Ishikawa (cell line): ENCODE measurements at regions not wholly inside any gene's neighbourhood (a gene's known extent, or its start where the extent isn't known, plus 50 kb on each side); places are given as distances from the start of the nearest gene placed in this dataset.
A peak's percentile ranks its signal among the peaks of the same experiment; 100 is the strongest.

ENCODE experiments used
- CEBPB ChIP-seq: IDR thresholded peaks from 2 replicates; pipeline ENCODE4 v1.6.1; 2012
- CREB1 ChIP-seq: IDR thresholded peaks from 2 replicates; pipeline ENCODE4 v1.6.1; 2012; ENCODE audit warnings: low read depth
- EGR1 ChIP-seq: IDR thresholded peaks from 2 replicates; pipeline ENCODE4 v1.6.1; 2012
- EP300 ChIP-seq: IDR thresholded peaks from 2 replicates; pipeline ENCODE4 v1.6.1; 2012; ENCODE audit warnings: borderline replicate concordance
- FOXM1 ChIP-seq: IDR thresholded peaks from 2 replicates; pipeline ENCODE4 v1.6.1; 2012; ENCODE audit warnings: low read depth, borderline replicate concordance
- MAX ChIP-seq: IDR thresholded peaks from 2 replicates; pipeline ENCODE4 v1.6.1; 2012
- NFIC ChIP-seq: IDR thresholded peaks from 2 replicates; pipeline ENCODE4 v1.6.1; 2012
- RAD21 ChIP-seq: IDR thresholded peaks from 2 replicates; pipeline ENCODE4 v1.6.1; 2012; ENCODE audit warnings: low read depth
- TAF1 ChIP-seq: IDR thresholded peaks from 2 replicates; pipeline ENCODE4 v1.6.1; 2012; ENCODE audit warnings: low read depth, mild to moderate bottlenecking
- TCF12 ChIP-seq: IDR thresholded peaks from 2 replicates; pipeline ENCODE4 v1.6.1; 2012; ENCODE audit warnings: low read depth
- TEAD4 ChIP-seq: IDR thresholded peaks from 2 replicates; pipeline ENCODE4 v1.6.1; 2012
- YY1 ChIP-seq: IDR thresholded peaks from 2 replicates; pipeline ENCODE4 v1.6.1; 2012; ENCODE audit warnings: low read depth
- ZBTB7A ChIP-seq: IDR thresholded peaks from 2 replicates; pipeline ENCODE4 v1.6.1; 2012; ENCODE audit warnings: low read depth
- TF ChIP-seq, protein P1 (sequence below): IDR thresholded peaks from 2 replicates; pipeline ENCODE4 v1.6.1; 2012
- TF ChIP-seq, protein P2 (sequence below): IDR thresholded peaks from 2 replicates; pipeline ENCODE4 v1.6.1; 2012; ENCODE audit warnings: low read depth, mild to moderate bottlenecking

- TF ChIP-seq EP300: no peak
- no peak for TF ChIP-seq TAF1
- TF ChIP-seq EGR1: no peak
- TF ChIP-seq TEAD4: no peak
- TF ChIP-seq, protein P1, sequence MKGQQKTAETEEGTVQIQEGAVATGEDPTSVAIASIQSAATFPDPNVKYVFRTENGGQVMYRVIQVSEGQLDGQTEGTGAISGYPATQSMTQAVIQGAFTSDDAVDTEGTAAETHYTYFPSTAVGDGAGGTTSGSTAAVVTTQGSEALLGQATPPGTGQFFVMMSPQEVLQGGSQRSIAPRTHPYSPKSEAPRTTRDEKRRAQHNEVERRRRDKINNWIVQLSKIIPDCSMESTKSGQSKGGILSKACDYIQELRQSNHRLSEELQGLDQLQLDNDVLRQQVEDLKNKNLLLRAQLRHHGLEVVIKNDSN: no peak
- no peak for TF ChIP-seq CEBPB
- no peak for TF ChIP-seq YY1
- no peak for TF ChIP-seq RAD21
- TF ChIP-seq MAX: no peak
- TF ChIP-seq, protein P2, sequence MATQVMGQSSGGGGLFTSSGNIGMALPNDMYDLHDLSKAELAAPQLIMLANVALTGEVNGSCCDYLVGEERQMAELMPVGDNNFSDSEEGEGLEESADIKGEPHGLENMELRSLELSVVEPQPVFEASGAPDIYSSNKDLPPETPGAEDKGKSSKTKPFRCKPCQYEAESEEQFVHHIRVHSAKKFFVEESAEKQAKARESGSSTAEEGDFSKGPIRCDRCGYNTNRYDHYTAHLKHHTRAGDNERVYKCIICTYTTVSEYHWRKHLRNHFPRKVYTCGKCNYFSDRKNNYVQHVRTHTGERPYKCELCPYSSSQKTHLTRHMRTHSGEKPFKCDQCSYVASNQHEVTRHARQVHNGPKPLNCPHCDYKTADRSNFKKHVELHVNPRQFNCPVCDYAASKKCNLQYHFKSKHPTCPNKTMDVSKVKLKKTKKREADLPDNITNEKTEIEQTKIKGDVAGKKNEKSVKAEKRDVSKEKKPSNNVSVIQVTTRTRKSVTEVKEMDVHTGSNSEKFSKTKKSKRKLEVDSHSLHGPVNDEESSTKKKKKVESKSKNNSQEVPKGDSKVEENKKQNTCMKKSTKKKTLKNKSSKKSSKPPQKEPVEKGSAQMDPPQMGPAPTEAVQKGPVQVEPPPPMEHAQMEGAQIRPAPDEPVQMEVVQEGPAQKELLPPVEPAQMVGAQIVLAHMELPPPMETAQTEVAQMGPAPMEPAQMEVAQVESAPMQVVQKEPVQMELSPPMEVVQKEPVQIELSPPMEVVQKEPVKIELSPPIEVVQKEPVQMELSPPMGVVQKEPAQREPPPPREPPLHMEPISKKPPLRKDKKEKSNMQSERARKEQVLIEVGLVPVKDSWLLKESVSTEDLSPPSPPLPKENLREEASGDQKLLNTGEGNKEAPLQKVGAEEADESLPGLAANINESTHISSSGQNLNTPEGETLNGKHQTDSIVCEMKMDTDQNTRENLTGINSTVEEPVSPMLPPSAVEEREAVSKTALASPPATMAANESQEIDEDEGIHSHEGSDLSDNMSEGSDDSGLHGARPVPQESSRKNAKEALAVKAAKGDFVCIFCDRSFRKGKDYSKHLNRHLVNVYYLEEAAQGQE: no peak
- TF ChIP-seq CREB1: no peak
- no peak for TF ChIP-seq FOXM1
- TF ChIP-seq NFIC: no peak
- no peak for TF ChIP-seq ZBTB7A
- no peak for TF ChIP-seq TCF12
Observed at GRCh38 chr3:193991666-193992424, 144.1 kb upstream of the HES1 start.

GRCh38 chr3:193992425-193993037, 143.4 kb upstream of the HES1 start:
- TF ChIP-seq TEAD4 (no peak), FOXM1 (no peak), CREB1 (no peak), ZBTB7A (no peak), TCF12 (no peak), CEBPB (no peak), YY1 (no peak), NFIC (no peak), MAX (no peak), EGR1 (no peak), TAF1 (no peak)
- TF ChIP-seq, protein P2: no peak
- TF ChIP-seq, protein P1: no peak

DNA sequence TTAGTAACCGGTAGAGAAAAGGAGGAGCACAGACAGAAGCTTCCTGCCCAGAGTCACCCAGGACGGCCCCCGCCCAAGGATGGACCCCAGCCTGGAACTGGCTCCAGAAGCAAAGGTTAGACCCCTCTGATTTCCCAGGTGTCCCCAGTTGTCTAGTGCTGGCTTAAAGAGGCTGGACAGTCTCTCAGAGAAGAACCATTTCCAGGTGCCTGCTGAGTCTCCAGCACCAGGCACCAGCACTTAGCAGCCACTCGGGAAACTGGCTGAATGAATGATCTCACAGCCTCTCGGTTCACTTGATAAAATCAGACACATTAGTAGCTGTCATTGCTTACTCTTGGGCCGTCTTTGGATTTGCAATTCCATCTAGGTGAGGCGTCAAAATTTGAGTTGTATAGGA, 139.7 kb upstream of the HES1 start:
- 0 out of 2 replicates have a peak, but pooled peaks have one; percentile 31 for TF ChIP-seq TAF1
- TF ChIP-seq, protein P1: no peak
- TF ChIP-seq YY1: no peak
- TF ChIP-seq TCF12: no peak

DNA sequence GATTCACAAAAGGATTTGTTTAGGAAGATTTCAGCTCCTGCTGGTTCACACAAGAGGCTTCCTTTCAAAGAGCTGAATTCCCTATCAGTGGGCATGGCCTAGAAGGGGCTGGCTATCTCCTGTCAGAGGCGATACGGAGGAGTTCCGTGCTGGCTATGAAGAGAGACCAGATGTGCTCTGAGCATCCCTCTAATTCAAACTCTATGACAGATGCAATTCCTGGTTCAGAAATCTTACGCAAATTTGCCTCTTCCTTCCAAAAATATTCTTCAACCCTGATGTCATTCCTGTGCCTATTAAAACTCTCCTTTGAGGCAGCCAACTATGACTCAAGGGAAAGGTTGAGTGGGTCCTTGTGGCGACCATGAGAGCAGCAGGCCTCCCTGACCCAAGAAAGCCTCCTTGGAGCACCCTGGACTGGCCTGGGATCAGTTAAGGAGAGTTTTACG, 139.3 kb upstream of the HES1 start:
- no peak for TF ChIP-seq TEAD4
- TF ChIP-seq TAF1: no peak
- TF ChIP-seq EP300: no peak
- TF ChIP-seq FOXM1: no peak
- no peak for TF ChIP-seq MAX
- TF ChIP-seq RAD21: no peak
- no peak for TF ChIP-seq YY1
- TF ChIP-seq TCF12: no peak
- no peak for TF ChIP-seq CREB1
- TF ChIP-seq CEBPB: no peak
- TF ChIP-seq, protein P2: no peak
- no peak for TF ChIP-seq ZBTB7A
- TF ChIP-seq NFIC: no peak
- TF ChIP-seq, protein P1: no peak
- no peak for TF ChIP-seq EGR1
